Kidney (tissue), 13 donors: ENCODE measurements at regions not wholly inside any gene's neighbourhood (a gene's known extent, or its start where the extent isn't known, plus 50 kb on each side); places are given as distances from the start of the nearest gene placed in this dataset.

Source experiments
- DNase-seq, 5 donors: peaks; one replicate each; pipeline ENCODE4 v3.0.0-alpha.2; 2013 to 2020
- FAIRE-seq: peaks from 2 replicates; lab custom pipeline; 2012; peaks lifted over from hg19 to GRCh38; lab: Jason Lieb, UNC
- H3K27ac ChIP-seq, 2 donors: one replicate each; pipeline ENCODE4 v1.7.0; 2013; ENCODE audit warnings: low read depth in 2 of 2, low read length in 2 of 2, inconsistent platforms in 1 of 2
- H3K27me3 ChIP-seq: one replicate; pipeline ENCODE4 v1.7.1; 2013; ENCODE audit warnings: low read length, inconsistent platforms; ENCODE audit not compliant: control insufficient read depth, insufficient read depth
- H3K36me3 ChIP-seq, 3 donors: one replicate each; pipeline versions ENCODE4 v1.7.0 to v1.7.1; 2013; ENCODE audit warnings: low read length in 3 of 3, control low read depth in 1 of 3, inconsistent platforms in 1 of 3; ENCODE audit not compliant: insufficient read depth in 3 of 3, control insufficient read depth in 2 of 3
- H3K4me1 ChIP-seq, 3 donors: one replicate each; pipeline versions ENCODE4 v1.7.0 to v1.7.1; 2013; ENCODE audit warnings: low read length in 3 of 3, inconsistent platforms in 1 of 3, low read depth in 1 of 3; ENCODE audit not compliant: control insufficient read depth in 2 of 3, insufficient read depth in 2 of 3
- H3K4me3 ChIP-seq, 3 donors: one replicate each; pipeline versions ENCODE4 v1.7.0 to v1.8.1; 2013; ENCODE audit warnings: low read length in 3 of 3, control low read depth in 1 of 3, inconsistent platforms in 1 of 3
- H3K9ac ChIP-seq, 3 donors: one replicate each; pipeline versions ENCODE4 v1.7.0 to v1.7.1; 2013; ENCODE audit warnings: low read length in 3 of 3, control low read depth in 1 of 3, inconsistent platforms in 1 of 3
- H3K9me3 ChIP-seq, 3 donors: one replicate each; pipeline versions ENCODE4 v1.7.0 to v1.7.1; 2013; ENCODE audit warnings: low read length in 3 of 3, control low read depth in 1 of 3, inconsistent platforms in 1 of 3; ENCODE audit not compliant: control insufficient read depth in 2 of 3, insufficient read depth in 1 of 3
- CTCF ChIP-seq: IDR thresholded peaks from 3 replicates; pipeline ENCODE4 v1.5.1; 2012; ENCODE audit warnings: mild to moderate bottlenecking, moderate library complexity, borderline replicate concordance; ENCODE audit not compliant: insufficient read depth; ENCODE audit errors: extremely low read depth
- intact Hi-C: fragments of 100-400 bp; cut with DNase I; formaldehyde crosslinking; loops from one replicate; pipeline ENCODE4 v1.11.1; 2022
- donor health status: control.
- donor health status: control.
- donor health status: control.
- donor health status: control.
- donor health status: control.
- donor health status: DM: yes; HTN: yes; CAD: no.
- donor health status: Normal renal cell carcinoma (clear cell type).

DNA sequence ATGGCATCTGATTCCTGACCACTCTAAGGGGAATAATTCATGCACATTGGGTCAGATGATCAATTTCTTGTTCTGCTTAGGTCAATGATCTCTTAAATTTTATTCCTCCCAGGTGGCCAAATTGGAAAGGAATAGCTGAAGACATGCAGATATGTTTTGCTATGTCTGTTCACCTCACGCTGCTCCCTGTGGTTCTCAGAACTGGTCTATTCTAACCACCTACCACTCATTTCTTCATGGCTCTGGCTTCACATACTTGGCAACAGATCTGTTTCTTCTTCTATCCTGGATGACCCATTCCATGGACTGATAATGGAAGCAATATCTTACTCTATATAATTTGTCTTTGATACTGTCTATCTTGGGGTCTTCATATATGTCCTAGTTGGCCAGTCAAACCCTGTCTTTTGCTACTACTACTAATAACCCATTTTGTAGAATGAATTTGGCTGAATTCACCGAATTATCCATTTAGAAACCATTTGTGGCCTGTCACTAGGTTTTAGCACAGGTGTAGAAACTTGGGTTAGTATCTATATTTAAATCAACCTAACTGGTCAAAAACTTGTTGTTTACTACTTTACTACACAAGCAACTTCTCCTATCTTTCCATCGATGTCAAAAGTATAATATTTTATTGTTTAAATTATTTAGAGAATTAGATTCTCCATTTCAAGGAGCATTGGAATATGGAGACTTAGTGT, 650.9 kb downstream of the TLE4 start:
- Histone ChIP-seq H3K27me3 (no peaks in the 10 kb centered on the region), H3K36me3 (no peaks in the 10 kb centered on the region), H3K4me1 (no peaks in the 10 kb centered on the region), H3K9ac (no peak overlapping the region), H3K9me3 (peaks cover 0 to 2% (median 0%) of the 10 kb centered on the region in 3 donors), H3K27ac (no peak overlapping the region), H3K4me3 (no peak overlapping the region)
- no peak for TF ChIP-seq CTCF
- intact Hi-C loops: no loop called here
- no peak for FAIRE-seq
- no peak for DNase-seq

- peak in 3 of 5 donors; percentile 29 to 37 (median 30) for DNase-seq
- Histone ChIP-seq H3K9ac (no peak overlapping the region), H3K4me1 (no peaks in the 10 kb centered on the region), H3K36me3 (no peaks in the 10 kb centered on the region), H3K4me3 (no peak overlapping the region), H3K27me3 (no peaks in the 10 kb centered on the region), H3K27ac (no peak overlapping the region), H3K9me3 (no peaks in the 10 kb centered on the region)
- no peak for FAIRE-seq
- TF ChIP-seq CTCF: no peak
- intact Hi-C loops: no loop called here
Observed at GRCh38 chr9:80218328-80218727, 646.6 kb downstream of the TLE4 start.

DNA sequence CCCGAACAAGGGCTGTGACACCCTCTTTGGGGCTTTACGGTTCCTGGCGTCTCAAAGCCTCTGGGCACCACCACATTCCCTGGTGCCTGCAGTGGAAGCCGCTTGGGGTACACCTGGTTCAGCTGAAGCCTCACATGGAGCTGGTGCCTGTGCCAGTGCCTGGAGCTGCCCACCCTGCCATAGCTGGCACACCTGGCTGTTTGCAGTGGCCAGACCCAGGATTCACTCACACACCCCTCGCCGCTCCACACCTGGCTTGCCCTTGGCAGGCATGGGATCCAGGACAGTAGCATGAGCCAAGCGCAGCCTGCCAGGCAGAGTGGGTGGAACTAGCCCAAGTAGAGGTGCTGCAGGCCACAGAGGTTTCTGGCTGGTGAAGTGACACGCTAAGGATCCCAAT, 641.8 kb downstream of the TLE4 start:
- H3K27ac ChIP-seq: no peak overlapping the region
- no peaks in the 10 kb centered on the region for H3K27me3 ChIP-seq
- no peak overlapping the region for H3K4me3 ChIP-seq
- TF ChIP-seq CTCF: no peak
- peak in 1 of 5 donors; percentile 51 for DNase-seq
- H3K9me3 ChIP-seq: no peaks in the 10 kb centered on the region
- intact Hi-C loops: no loop called here
- FAIRE-seq: no peak
- no peak overlapping the region for H3K9ac ChIP-seq
- no peaks in the 10 kb centered on the region for H3K4me1 ChIP-seq
- H3K36me3 ChIP-seq: no peaks in the 10 kb centered on the region

DNA sequence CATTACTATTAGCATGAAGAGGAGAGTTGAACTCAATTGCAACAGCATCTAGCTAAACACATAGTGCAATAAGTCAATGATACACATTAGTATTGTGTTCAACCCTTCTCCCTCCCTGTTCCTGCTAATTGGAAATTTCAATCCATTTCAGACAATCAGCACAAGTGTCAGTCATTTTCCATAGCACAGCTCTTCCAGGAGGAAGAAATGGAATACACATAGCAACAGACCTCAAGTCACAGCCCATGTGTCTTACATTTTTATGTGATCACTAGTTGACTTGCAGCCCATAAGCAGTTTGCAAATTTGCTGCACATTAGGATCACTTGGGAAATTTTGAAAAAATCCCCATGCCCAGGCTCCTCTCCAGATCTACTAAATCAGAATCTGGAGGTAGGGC, 636.9 kb downstream of the TLE4 start:
- Histone ChIP-seq H3K4me1 (no peaks in the 10 kb centered on the region), H3K4me3 (no peak overlapping the region), H3K9me3 (no peaks in the 10 kb centered on the region), H3K27me3 (no peaks in the 10 kb centered on the region), H3K9ac (no peak overlapping the region), H3K27ac (no peak overlapping the region), H3K36me3 (no peaks in the 10 kb centered on the region)
- intact Hi-C loops: no loop called here
- TF ChIP-seq CTCF: no peak
- FAIRE-seq (no peak), DNase-seq (no peak)
